GM12891 (cell line): ENCODE measurements at regions not wholly inside any gene's neighbourhood (a gene's known extent, or its start where the extent isn't known, plus 50 kb on each side); places are given as distances from the start of the nearest gene placed in this dataset.
"Not testable (repeated sequence)": the region's sequence is repeated elsewhere in the genome, so short reads cannot be mapped to it uniquely, and the experiment has no call there.

Experiments used
- DNase-seq: peaks from one replicate; pipeline ENCODE4 v3.0.0; 2011; ENCODE audit warnings: low spot score; ENCODE audit not compliant: insufficient read length
- FAIRE-seq: peaks from 2 replicates; lab custom pipeline; 2011; peaks lifted over from hg19 to GRCh38; lab: Jason Lieb, UNC
- PAX5 ChIP-seq: IDR thresholded peaks from 2 replicates; pipeline ENCODE4 v1.6.1; 2011; ENCODE audit warnings: low read length, moderate library complexity, mild to moderate bottlenecking; ENCODE audit not compliant: insufficient read depth, severe bottlenecking
- POLR2A ChIP-seq: IDR thresholded peaks from 2 replicates; pipeline ENCODE4 v1.6.1; 2011; ENCODE audit warnings: low read depth, low read length, control low read depth
- POLR2AphosphoS5 ChIP-seq: IDR thresholded peaks from 2 replicates; pipeline ENCODE4 v1.6.1; 2011; ENCODE audit warnings: low read depth, low read length, control low read depth
- POU2F2 ChIP-seq: IDR thresholded peaks from 2 replicates; pipeline ENCODE4 v1.6.1; 2011; ENCODE audit warnings: low read depth, mild to moderate bottlenecking, control low read depth, low read length, moderate library complexity
- SPI1 ChIP-seq: IDR thresholded peaks from 2 replicates; pipeline ENCODE4 v1.6.1; 2011; ENCODE audit warnings: low read depth, low read length, control low read depth
- TAF1 ChIP-seq: IDR thresholded peaks from 2 replicates; pipeline ENCODE4 v1.6.1; 2011; ENCODE audit warnings: low read depth, low read length, control low read depth

- FAIRE-seq: no peak
- no peak for DNase-seq
- TF ChIP-seq POU2F2 (no peak), PAX5 (no peak), SPI1 (no peak)
Observed at GRCh38 chr1:5737081-5737480, 255.1 kb downstream of the NPHP4 start.

- FAIRE-seq (no peak), DNase-seq (no peak)
- TF ChIP-seq POLR2A (no peak), SPI1 (no peak), POU2F2 (no peak), TAF1 (no peak), PAX5 (no peak), POLR2AphosphoS5 (no peak)
Observed at GRCh38 chr1:5734996-5735395, 257.2 kb downstream of the NPHP4 start.

GRCh38 chr1:5734414-5734813 is 257.8 kb downstream of the NPHP4 start:
- TF ChIP-seq PAX5 (no peak), TAF1 (no peak), POLR2AphosphoS5 (no peak), POU2F2 (no peak), SPI1 (no peak), POLR2A (no peak)
- DNase-seq (no peak), FAIRE-seq (no peak)

DNA sequence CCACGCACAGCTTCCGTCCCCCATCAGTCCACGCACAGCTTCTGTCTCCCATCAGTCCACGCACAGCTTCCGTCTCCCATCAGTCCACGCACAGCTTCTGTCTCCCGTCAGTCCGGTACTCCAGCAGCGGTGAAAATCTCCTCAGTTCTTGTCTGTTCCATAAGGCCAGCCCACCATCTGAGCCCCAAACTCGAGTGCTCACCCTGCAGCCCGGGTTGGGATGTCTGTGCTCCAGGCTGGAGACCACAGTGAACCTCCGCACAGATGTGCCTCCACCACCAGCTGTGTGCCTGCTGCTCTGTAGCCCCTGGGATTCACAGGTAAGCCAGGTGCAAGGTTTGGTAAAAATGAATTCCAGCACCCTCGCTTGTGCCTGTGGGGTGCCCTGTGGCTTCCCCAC is 258.6 kb downstream of the NPHP4 start:
- TF ChIP-seq PAX5 (no peak), SPI1 (no peak), POU2F2 (no peak), POLR2AphosphoS5 (no peak), TAF1 (no peak), POLR2A (no peak)
- FAIRE-seq: no peak
- DNase-seq: no peak

- TF ChIP-seq POLR2AphosphoS5 (no peak), PAX5 (no peak), SPI1 (no peak), POLR2A (no peak), TAF1 (no peak), POU2F2 (no peak)
- FAIRE-seq: no peak
- DNase-seq: no peak
Observed at GRCh38 chr1:5731110-5731423, 261.2 kb downstream of the NPHP4 start.

DNA sequence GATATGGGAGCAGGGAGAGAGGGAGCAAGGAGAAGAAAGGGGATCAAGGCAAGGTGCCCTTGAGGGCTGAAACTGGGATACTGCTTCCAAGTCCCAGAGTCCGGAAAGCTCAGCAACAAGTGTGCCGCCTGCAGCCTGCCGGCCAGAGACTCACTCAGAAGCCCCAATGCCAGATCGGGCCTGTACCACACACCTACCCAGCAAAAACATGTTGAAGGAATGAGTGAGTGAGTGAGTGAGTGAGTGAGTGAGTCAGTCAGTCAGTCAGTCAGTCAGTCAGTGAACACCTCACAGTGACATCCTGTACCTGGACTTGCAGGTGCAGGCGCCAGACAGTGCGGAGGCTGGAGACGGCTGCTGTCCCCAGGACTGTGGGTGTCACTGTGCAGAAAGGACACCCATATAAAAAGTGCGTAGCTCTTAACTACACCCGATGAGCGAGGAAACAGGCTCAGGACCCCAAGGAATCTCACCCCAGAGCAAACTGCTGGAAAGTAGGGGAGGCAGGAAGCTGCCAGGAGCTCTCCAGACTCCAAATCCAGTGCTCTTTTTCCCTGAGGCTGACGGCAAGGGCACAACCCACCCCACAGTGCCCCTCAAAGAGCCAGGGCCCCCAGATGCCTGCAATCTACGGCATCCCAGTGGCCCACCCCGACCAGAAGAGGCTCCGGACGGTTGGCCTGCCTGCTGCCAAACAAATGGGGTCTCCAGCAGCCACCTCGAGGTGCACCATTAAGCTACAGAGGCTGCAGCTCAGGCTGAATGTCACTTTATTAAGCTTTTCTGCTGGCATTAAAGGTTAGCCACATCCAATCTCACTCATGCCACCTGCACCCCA is 261.7 kb downstream of the NPHP4 start:
- TF ChIP-seq POU2F2 (no peak), POLR2A (no peak), SPI1 (no peak), PAX5 (no peak), TAF1 (no peak), POLR2AphosphoS5 (no peak)
- DNase-seq (no peak), FAIRE-seq (no peak)

DNA sequence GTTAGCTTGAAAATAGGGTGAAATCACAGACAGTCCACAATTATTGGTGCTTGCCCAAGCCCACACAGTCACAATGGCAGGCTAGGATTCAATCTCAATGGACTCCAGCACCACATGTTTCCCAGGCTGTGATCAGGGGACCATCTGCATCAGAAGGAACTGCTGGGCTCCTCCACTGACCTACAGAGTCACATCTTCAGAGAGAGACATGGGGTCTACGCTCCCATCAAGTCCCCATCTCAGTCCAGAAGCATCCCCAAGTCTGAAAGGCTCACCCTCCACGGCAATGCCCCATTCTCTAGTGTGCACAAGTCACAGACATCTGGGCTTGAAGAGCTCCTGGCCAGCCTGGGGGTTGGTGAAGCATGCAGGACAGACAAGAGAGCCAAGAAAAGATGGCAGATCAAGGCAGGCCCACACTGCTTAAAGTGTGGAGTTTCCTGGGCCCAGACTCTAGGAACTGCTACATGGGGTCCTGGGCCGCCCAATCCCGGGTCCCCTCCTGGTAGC is 262.5 kb downstream of the NPHP4 start:
- FAIRE-seq (no peak), DNase-seq (no peak)
- TF ChIP-seq POLR2A (no peak), POLR2AphosphoS5 (no peak), PAX5 (no peak), TAF1 (no peak), SPI1 (no peak), POU2F2 (no peak)

- no peak for DNase-seq
- FAIRE-seq: no peak
- no peak for TF ChIP-seq SPI1
- no peak for TF ChIP-seq TAF1
- no peak for TF ChIP-seq POLR2A
- TF ChIP-seq POLR2AphosphoS5: no peak
- no peak for TF ChIP-seq POU2F2
- TF ChIP-seq PAX5: no peak
Observed at GRCh38 chr1:5728663-5729355, 263.4 kb downstream of the NPHP4 start.

- TF ChIP-seq PAX5 (no peak), POU2F2 (no peak), TAF1 (no peak), POLR2A (no peak), POLR2AphosphoS5 (no peak), SPI1 (no peak)
- FAIRE-seq: no peak
- no peak for DNase-seq
Observed at GRCh38 chr1:5727871-5728643, 264.2 kb downstream of the NPHP4 start.

- TF ChIP-seq TAF1 (no peak), SPI1 (no peak), POU2F2 (no peak), PAX5 (no peak), POLR2AphosphoS5 (no peak), POLR2A (no peak)
- no peak for FAIRE-seq
- no peak for DNase-seq
Observed at GRCh38 chr1:5727191-5727590, 265.0 kb downstream of the NPHP4 start.

DNA sequence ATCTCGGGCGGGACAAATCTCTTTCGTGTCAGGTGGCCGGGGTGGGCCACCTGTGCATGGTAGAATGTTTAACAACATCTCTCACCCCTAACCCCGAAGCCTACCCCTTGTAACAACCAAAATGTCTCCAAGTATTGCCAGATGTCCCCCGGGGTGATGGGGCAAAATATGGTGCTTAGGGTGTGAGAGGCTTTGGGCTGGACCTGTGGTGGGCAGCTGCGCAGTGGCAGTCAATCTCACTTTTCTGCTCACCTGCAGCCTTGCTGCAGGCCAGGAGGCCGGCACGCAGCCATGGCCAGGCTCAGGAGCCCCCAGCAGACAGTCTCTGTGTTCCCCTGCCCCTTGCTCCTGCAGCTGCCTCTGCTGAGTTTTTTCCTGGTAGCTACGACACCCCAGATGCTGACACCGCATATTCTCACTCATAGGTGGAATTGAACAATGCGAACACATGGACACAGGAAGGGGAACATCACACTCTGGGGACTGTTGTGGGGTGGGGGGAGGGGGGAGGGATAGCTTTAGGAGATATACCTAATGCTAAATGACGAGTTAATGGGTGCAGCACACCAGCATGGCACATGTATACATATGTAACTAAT is 265.5 kb downstream of the NPHP4 start:
- not testable (repeated sequence) for DNase-seq, FAIRE-seq
